CD4-positive, alpha-beta T cell treated with Interleukin-6 for 4 hours (primary cell): ENCODE measurements at regions not wholly inside any gene's neighbourhood (a gene's known extent, or its start where the extent isn't known, plus 50 kb on each side); places are given as distances from the start of the nearest gene placed in this dataset.
"Not testable (repeated sequence)": the region's sequence is repeated elsewhere in the genome, so short reads cannot be mapped to it uniquely, and the experiment has no call there.

Source experiments
- DNase-seq: peaks from one replicate; pipeline ENCODE4 v3.0.0-alpha.2; 2020; ENCODE audit warnings: mixed read lengths

DNA sequence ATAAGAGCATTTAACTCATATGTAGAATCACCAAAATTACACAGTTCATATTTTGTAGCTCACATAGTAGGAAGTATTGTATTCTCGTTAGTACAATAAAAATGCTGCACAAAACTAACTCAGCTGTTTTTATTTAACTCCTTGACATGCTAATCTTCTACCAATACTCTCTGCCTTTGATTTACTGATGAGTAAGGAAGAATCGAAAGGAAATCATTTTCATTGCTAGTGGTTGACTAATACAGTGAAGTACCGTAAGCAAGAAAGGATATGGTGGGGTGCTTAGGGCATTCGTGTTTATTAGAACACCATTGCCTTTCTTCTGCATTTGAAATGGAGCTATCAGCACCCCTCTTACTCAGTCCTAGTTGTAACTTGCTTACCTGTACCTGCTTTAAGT, 1239.1 kb upstream of the TENM3 start:
- DNase-seq = no peak

DNA sequence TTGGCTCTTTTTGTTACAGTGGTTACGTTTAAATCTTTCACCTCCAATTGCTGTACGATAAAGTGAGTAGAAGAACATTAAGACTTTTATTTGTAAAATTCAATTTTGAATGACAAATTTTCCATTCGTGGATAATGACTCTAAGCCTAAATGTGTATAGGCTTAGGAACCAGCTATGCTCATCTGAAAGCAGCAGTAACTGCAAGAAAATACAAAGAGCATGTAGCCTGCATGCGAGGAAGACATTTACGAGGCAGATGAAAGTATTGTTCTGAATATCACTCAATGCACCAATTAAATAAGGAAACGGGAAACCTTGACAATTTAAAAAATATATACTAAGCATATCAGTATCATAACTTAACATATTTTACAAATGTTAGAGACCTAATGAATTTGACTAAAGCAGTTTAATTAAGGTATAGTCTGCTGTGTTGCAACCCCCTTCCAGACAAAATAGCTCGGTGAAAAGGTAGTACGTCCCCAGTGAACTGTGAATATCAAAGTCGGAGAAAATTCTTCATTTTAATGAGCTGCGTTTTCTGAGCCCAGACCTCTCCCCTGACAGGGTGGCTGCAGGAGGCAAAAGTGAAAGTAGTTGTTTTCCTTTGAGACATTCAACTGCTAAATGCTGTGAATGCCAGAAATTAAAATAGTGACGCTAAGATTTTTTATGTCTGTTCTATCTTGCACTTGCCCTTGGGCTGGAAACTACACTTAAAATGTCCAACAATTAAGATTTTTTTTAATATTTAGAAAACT, 1236.5 kb upstream of the TENM3 start:
- DNase-seq = no peak

GRCh38 chr4:181007751-181008150, 1235.5 kb upstream of the TENM3 start:
- no peak for DNase-seq

DNA sequence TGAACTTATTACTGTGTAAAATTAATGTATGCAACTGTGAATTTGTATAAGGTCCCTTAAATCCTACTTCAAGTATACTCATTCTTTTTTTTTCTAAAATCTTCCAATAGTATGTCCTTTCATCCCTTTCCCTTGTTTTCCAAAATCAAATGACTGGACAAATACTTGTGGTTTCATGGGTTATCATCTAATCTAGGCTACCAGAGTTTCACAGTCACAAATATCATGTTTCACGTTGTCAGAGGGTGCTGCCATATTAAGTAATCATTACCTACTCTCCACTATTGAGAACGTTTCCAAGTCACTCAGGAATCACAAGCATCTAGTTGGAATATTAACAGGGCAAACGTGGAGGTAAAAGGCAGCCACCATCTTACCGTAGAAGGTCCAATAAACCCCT, 1235.0 kb upstream of the TENM3 start:
- DNase-seq = no peak

DNA sequence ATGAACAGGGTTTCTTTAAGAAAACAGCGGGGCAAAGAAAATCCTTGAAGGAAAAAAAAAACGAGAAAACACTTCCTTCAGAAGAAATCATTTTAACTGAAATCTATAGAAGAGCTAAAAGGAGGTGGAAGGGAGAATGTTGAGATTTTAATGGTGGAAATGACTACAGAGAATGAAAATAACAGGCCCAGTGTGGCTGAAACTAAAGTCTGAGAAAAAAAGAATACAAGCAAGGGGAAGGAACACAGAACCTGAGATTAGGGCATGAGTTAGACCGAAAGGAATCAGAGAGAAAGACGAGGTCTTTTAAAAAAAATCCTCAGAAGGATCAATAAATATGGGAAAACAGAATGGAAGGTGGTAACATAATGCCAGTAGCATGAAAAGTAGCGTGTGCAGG, 1230.0 kb upstream of the TENM3 start:
- DNase-seq = no peak

DNA sequence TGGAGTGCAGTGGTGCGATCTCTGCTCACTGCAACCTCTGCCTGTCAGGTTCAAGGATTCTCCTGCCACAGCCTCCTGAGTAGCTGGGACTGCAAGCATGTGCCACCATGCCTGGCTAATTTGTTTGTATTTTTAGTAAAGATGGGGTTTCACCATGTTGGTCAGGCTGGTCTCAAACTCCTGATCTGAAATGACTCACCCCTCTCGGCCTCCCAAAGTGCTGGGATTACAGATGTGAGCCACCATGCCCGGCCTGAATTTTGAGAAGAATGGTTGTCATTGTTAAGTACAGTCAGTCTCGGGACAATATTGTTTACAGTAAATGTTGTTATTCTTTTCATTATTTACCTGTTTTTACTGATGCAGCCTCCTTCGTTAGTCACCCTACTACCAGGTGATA, 1226.2 kb upstream of the TENM3 start:
- DNase-seq = no peak

DNA sequence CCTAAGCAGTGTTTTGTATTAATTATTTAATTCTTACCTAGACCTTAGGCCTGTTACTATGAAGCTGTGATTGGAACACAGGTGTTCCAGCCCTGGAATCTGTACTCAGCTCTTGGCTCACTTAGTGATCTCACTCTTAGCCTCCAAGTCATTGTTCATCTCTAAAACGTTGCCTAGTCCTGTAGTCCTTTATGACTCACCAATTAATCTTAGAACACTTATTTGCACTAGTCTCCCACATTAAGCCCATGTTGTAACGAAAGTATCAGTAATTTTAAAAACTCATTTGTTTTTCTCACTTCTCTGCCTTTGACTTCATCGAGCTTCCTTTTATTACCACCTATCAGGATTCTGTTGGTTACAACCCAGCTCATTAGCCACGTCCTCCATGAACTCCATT, 1224.7 kb upstream of the TENM3 start:
- no peak for DNase-seq

- no peak for DNase-seq
These were observed 1224.3 kb upstream of the TENM3 start for GRCh38 chr4:181018913-181019312.

GRCh38 chr4:181020456-181020855, 1222.7 kb upstream of the TENM3 start:
- no peak for DNase-seq

DNA sequence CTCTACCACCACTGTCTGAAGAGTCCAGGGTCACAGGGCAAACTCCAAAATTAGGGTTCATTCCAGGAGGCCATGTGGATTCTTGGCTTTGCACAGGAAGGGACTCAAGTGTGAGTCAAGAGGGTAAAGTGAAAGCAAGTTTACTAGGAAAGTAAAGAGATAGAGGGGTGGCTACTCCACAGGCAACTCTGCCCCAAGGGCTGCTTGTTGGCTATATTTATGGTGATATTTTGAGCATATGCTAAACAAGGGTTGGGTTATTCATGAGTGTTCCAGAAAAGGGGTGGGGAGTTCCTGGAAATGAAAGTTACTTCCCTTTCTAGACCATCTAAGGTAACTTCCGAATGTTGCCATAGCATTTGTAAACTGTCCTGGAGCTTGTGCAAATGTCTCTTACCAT, 1222.0 kb upstream of the TENM3 start:
- DNase-seq = no peak

DNA sequence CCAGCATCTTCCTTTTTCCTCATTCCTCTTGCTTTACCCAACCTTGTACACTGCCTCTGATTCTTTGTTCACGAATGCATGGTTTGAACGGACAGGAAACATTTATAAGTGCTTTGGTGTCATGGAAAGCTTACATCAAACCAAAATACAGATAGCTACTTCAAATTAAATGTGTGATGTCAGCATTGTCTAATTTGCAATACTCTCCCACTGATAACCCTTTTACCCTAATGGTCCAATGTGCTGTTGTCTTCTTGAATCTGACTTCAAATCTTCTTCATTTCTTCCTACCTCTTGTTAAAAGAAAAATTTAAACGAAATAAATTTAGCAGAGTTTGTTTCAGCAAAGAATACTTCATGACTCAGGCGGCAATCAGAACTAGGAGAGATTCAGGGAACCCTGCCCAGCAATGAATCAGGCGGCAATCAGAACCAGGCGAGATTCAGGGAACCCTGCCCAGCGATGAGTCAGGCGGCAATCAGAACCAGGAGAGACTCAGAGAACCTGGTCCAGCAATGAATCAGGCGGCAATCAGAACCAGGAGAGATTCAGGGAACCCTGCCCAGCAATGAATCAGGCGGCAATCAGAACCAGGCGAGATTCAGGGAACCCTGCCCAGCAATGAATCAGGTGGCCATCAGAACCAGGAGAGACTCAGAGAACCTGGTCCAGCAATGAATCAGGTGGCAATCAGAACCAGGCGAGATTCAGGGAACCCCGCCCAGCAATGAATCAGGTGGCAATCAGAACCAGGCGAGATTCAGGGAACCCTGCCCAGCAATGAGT, 1212.9 kb upstream of the TENM3 start:
- DNase-seq = not testable (repeated sequence)

DNA sequence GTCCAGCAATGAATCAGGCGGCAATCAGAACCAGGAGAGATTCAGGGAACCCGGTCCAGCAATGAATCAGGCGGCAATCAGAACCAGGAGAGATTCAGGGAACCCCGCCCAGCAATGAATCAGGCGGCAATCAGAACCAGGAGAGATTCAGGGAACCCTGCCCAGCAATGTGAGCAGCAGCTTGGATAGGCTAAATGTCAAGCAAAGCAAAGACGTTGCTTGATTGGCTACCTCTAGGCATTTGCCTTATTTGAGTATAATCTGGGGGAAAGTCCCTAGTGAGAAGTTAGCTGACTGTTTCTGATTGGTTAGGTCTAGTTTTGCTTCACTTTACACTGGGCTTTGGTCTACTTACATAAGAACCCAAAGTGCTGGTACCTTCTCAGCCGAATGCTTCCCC, 1212.2 kb upstream of the TENM3 start:
- DNase-seq = no peak

- no peak for DNase-seq
These were observed 1199.7 kb upstream of the TENM3 start for GRCh38 chr4:181043486-181043885.

DNA sequence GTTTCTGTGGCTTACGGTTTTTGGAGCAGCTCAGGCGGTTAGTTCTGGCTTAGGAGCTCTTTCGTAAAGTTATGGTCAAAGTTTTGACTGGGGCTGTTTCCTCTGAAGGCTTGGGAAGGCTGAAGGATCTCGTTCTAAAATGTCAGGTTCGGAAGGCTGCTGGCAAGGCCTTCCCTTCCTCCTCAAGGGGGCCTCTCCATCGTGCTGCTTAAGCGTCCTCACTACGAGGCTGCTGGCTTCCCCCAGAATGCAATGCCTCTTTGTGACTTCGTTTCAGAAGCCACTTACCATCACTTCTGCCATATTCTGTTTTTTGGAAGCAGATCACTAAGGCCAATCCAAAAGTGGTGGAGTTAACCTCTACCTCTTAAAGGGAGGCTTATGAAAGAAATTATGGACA, 1196.4 kb upstream of the TENM3 start:
- no peak for DNase-seq

DNA sequence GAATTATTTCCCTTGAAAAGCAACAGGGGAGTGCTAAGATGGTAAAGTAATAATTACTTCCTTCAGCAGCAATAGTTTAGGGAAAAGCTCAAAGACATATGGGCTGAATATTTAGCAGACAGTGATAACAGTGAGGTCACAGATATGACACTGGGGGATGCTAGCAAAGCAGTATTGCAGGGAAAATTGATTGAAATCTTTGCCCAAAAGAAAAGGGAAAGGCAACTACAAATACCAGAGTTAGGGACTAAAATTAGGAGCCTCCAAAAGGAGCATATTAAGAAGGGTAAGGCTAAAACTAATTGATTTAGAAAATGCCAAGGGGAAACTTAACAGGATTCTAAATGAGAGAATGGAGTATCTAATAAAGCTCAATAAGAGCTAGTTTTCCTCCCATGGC, 1191.3 kb upstream of the TENM3 start:
- DNase-seq = no peak

DNA sequence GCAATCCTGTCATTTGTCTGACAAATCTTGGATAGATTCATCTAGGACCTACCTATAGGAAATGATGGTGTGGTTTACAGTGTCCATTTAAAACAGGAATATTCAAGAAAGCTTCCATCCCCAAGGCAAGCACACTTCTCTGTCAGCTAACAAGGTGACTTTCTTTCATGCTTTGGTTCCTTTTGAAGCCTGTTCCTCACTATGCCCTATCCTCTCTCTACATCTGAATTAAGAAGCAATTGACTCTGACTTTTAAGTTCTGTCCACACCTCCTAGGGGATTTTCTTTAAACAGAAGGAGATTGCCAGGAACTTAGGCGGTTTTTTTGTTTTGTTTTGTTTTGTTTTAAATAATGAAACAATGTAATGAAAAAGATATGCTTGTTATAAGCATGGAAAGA, 1181.4 kb upstream of the TENM3 start:
- DNase-seq = no peak

DNA sequence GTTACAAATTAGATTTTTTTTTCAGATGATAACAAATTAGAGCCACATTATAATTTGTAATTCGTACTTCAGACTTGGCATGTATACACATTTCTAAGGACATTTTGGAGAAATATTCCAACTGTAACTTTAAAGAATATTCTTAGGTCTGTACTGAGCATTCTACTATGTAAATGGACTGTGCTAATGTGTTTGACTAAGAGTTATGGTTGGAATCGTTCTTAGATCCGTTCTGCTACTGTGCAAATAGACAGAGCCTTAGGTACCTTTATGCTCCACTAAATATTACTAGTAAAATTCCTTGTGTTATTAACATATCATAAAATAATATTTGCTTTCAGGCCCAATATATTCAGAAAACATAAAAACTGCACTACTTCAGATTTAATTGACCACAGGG, 1180.0 kb upstream of the TENM3 start:
- DNase-seq = no peak

DNA sequence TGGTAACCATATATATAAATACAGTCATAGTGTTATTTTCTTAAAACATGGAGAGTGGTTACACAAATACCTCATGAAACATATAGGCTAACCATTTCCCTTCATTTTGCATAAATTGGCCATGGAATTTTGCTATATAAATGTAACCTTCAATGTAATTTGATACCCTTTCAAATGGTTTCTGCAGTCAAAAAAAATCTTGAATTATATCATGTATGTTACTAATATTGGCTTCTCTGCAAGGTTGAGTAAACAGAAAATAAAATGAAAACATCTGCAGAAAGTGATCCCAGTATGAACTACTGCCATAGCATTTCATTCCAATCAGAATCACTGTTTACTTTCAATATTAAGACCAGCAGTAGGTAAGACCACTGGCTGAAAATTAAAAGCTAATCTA, 1165.9 kb upstream of the TENM3 start:
- DNase-seq = no peak

DNA sequence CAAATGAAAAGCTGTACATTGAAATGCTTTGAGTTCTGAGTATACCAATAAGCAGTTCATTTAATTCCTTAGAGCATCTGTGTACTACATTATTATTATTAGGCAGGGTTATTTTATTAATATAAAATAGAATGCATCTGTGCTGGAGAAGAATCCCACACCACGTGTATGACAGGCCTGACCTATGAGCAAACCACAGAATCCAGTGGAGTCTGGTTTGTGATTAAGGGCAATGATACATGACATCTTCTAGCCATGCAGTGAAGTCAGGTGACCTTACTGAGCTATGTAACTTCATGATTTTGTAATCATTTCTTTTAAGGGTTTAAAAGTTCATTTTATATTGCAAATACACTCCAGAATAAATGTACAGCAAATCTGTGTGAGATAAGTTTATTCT, 1165.0 kb upstream of the TENM3 start:
- DNase-seq = no peak

GRCh38 chr4:181083757-181084361, 1159.3 kb upstream of the TENM3 start:
- DNase-seq = no peak

- no peak for DNase-seq
These were observed 1157.6 kb upstream of the TENM3 start for GRCh38 chr4:181085557-181085956.

GRCh38 chr4:181105487-181105886, 1137.7 kb upstream of the TENM3 start:
- DNase-seq = no peak

- DNase-seq = no peak
These were observed 1136.8 kb upstream of the TENM3 start for GRCh38 chr4:181106398-181106797.

- DNase-seq = no peak
These were observed 1135.0 kb upstream of the TENM3 start for GRCh38 chr4:181108237-181108636.
